Adrenal gland (tissue), 9 donors: ENCODE measurements at regions not wholly inside any gene's neighbourhood (a gene's known extent, or its start where the extent isn't known, plus 50 kb on each side); places are given as distances from the start of the nearest gene placed in this dataset.

ENCODE experiments used
- DNase-seq, 7 donors: peaks; one replicate each; pipeline ENCODE4 v3.0.0-alpha.2; 2019 to 2020
- H3K27ac ChIP-seq, 5 donors: fragments of 200-600 bp; sonication (generic) in 4 of 5; 1 replicate in 3 of 5; 2 replicates in 2 of 5; pipeline versions ENCODE4 v1.5.1 to v1.8.0; 2016 to 2020; ENCODE audit warnings: mild to moderate bottlenecking in 1 of 5
- H3K27me3 ChIP-seq: fragments of 200-600 bp; 2 replicates; pipeline ENCODE4 v1.8.0; 2021
- H3K36me3 ChIP-seq, 2 donors: fragments of 200-600 bp; replicated peaks in 1 of 2; 1 replicate in 1 of 2; 2 replicates in 1 of 2; pipeline versions ENCODE4 v1.5.1 to v1.8.0; 2018 to 2022
- H3K4me1 ChIP-seq, 2 donors: fragments of 200-600 bp; replicated peaks in 1 of 2; 1 replicate in 1 of 2; 2 replicates in 1 of 2; pipeline versions ENCODE4 v1.5.1 to v1.8.0; 2018 to 2021
- H3K4me3 ChIP-seq, 4 donors: fragments of 200-600 bp; sonication (generic) in 3 of 4; one replicate each; pipeline ENCODE4 v1.5.1; 2016 to 2018
- H3K9me3 ChIP-seq, 3 donors: fragments of 200-600 bp; sonication (generic) in 1 of 3; replicated peaks in 1 of 3; 1 replicate in 2 of 3; 2 replicates in 1 of 3; pipeline versions ENCODE4 v1.5.1 to v1.8.0; 2016 to 2021
- CTCF ChIP-seq, 6 experiments: fragments of 450-650 bp in 4 of 6; fragments of 200-600 bp in 2 of 6; sonication (generic) in 1 of 6; IDR thresholded peaks; 1 replicate in 5 of 6; 2 replicates in 1 of 6; pipeline versions ENCODE4 v1.5.1 to v1.8.0; 2016 to 2021; ENCODE audit warnings: antibody characterized with exemption in 6 of 6, mild to moderate bottlenecking in 2 of 6, moderate library complexity in 1 of 6
- POLR2A ChIP-seq, 2 donors: fragments of 450-650 bp; IDR thresholded peaks; one replicate each; pipeline ENCODE4 v1.6.1; 2017; ENCODE audit warnings: antibody characterized with exemption in 2 of 2, mild to moderate bottlenecking in 2 of 2, moderate library complexity in 1 of 2
- WGBS, 4 donors: extraction: QIAGEN DNeasy Blood & Tissue Kit in 2 of 4; methylation state at CpG; one replicate each; pipeline versions ENCODE4 v1.1.5 to v1.1.7; 2013 to 2017; 5-methylcytosine and 5-hydroxymethylcytosine counted together
- intact Hi-C, 2 donors: fragments of 100-400 bp; cut with DNase I; formaldehyde crosslinking; loops; one replicate each; pipeline versions ENCODE4 v1.14.1 to v1.15.0; 2022 to 2023
- donor health status: healthy with polysubstance abuse.
- donor health status: Bipolar disorder and iron deficiency.
- donor health status: DM: yes; HTN: yes; CAD: no.
- donor health status: DM: no; HTN: no; CAD: no.
- donor health status: DM: no; HTN: no; CAD: no.

GRCh38 chr3:101940521-101941317 lies 91.4 kb downstream of the NFKBIZ start:
- intact Hi-C loops: no loop called here
- peaks cover 0 to 8% of the 10 kb centered on the region in 2 donors for H3K4me1 ChIP-seq
- no peak overlapping the region for H3K27ac ChIP-seq
- no peak overlapping the region for H3K4me3 ChIP-seq
- TF ChIP-seq POLR2A (IDR thresholded peaks at IDR 0.05): no peak
- no peak for TF ChIP-seq CTCF (IDR thresholded peaks at IDR 0.05)
- H3K9me3 ChIP-seq: no peaks in the 10 kb centered on the region
- DNase-seq: peak in 3 of 7 donors; percentile 34 to 47 (median 34)
- H3K36me3 ChIP-seq: no peaks in the 10 kb centered on the region
- 40 to 53% (median 47%) methylated on average over 9 of the region's 9 CpGs for WGBS, 4 donors
- no peaks in the 10 kb centered on the region for H3K27me3 ChIP-seq

- Histone ChIP-seq H3K4me3 (no peak overlapping the region), H3K36me3 (no peaks in the 10 kb centered on the region), H3K27ac (no peak overlapping the region), H3K4me1 (peaks cover 0 to 8% of the 10 kb centered on the region in 2 donors), H3K27me3 (no peaks in the 10 kb centered on the region), H3K9me3 (no peaks in the 10 kb centered on the region)
- WGBS, 4 donors: 71 to 76% (median 71%) methylated on average over 6 of the region's 6 CpGs
- no peak for TF ChIP-seq POLR2A (IDR thresholded peaks at IDR 0.05)
- TF ChIP-seq CTCF (IDR thresholded peaks at IDR 0.05): no peak
- DNase-seq: no peak
- intact Hi-C loops: no loop called here
These were observed 92.2 kb downstream of the NFKBIZ start for GRCh38 chr3:101941318-101942040.

- TF ChIP-seq POLR2A (IDR thresholded peaks at IDR 0.05) (no peak), CTCF (IDR thresholded peaks at IDR 0.05) (no peak)
- H3K4me3 ChIP-seq: no peak overlapping the region
- intact Hi-C loops: no loop called here
- no peak overlapping the region for H3K27ac ChIP-seq
- peaks cover 0 to 8% of the 10 kb centered on the region in 2 donors for H3K4me1 ChIP-seq
- H3K36me3 ChIP-seq: no peaks in the 10 kb centered on the region
- no peaks in the 10 kb centered on the region for H3K9me3 ChIP-seq
- WGBS, 4 donors: 14 to 63% (median 50%) methylated on average over 2 of the region's 2 CpGs
- DNase-seq: no peak
- H3K27me3 ChIP-seq: no peaks in the 10 kb centered on the region
These were observed 93.0 kb downstream of the NFKBIZ start for GRCh38 chr3:101942356-101942755.

GRCh38 chr3:101943029-101943428 lies 93.7 kb downstream of the NFKBIZ start:
- no peak for TF ChIP-seq POLR2A (IDR thresholded peaks at IDR 0.05)
- TF ChIP-seq CTCF (IDR thresholded peaks at IDR 0.05): no peak

More at GRCh38 chr3:101943029-101943428, 93.7 kb downstream of the NFKBIZ start:
- Histone ChIP-seq H3K27me3 (no peaks in the 10 kb centered on the region), H3K27ac (no peak overlapping the region), H3K4me1 (peaks cover 0 to 8% of the 10 kb centered on the region in 2 donors), H3K9me3 (no peaks in the 10 kb centered on the region), H3K4me3 (no peak overlapping the region), H3K36me3 (no peaks in the 10 kb centered on the region)
- no peak for DNase-seq
- intact Hi-C loops: no loop called here
- 66 to 87% (median 80%) methylated on average over 1 of the region's 1 CpG for WGBS, 4 donors
